ENCODE measurements at regions not wholly inside any gene's neighbourhood (a gene's known extent, or its start where the extent isn't known, plus 50 kb on each side); places are given as distances from the start of the nearest gene placed in this dataset.
"Not testable (repeated sequence)": the region's sequence is repeated elsewhere in the genome, so short reads cannot be mapped to it uniquely, and the experiment has no call there.

DNA sequence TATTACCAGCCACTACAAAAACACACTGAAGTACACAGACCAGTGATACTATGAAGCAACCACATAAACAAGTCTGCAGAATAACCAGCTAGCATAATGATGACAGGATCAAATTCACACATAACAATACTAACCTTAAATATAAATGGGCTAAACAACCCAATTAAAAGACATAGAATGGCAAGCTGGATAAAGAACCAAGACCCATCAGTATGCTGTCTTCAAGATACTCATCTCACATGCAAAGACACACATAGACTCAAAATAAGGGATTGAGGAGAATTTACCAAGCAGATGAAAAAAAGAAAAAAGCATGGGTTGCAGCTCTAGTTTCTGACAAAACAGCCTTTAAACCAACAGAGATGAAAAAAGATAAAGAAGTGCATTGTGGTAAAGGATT, 184.4 kb upstream of the ADAMTS3 start:
- not testable (repeated sequence) for H3K27me3 ChIP-seq (ENCODE audit: control insufficient read depth, insufficient read depth, low read length); H3K36me3 ChIP-seq (replicated peaks; ENCODE audit: control insufficient read depth, insufficient read depth, low read length); DNase-seq; H3K4me3 ChIP-seq (ENCODE audit: insufficient read depth, low read depth, low read length)

GRCh38 chr4:72744103-72744725, 175.2 kb upstream of the ADAMTS3 start:
- no peak for DNase-seq
- Histone ChIP-seq H3K27me3 (ENCODE audit: control insufficient read depth, insufficient read depth, low read length) (no peaks in the 10 kb centered on the region), H3K36me3 (replicated peaks; ENCODE audit: control insufficient read depth, insufficient read depth, low read length) (no peaks in the 10 kb centered on the region), H3K4me3 (ENCODE audit: insufficient read depth, low read depth, low read length) (no peak overlapping the region)

DNA sequence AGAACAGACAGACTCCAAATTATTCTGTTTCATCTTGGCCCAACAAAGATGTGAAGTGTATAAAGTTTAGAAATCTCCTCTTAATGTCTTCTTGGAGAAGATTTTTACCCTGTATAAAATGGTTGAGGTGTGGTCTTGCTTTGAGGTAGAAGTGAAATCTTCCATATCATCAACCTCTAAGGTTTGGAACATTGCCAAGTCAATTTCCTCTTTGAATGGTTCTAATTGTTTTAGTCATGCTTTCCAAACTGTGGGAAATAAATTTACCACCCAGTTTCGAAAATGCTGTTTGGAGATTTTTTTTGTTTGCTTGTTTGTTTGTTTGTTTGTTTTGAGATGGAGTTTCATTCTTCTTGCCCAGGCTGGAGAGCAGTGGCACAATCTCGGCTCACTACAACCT, 174.1 kb upstream of the ADAMTS3 start:
- H3K27me3 ChIP-seq (ENCODE audit: control insufficient read depth, insufficient read depth, low read length): no peaks in the 10 kb centered on the region
- no peak for DNase-seq
- no peaks in the 10 kb centered on the region for H3K36me3 ChIP-seq (replicated peaks; ENCODE audit: control insufficient read depth, insufficient read depth, low read length)
- no peak overlapping the region for H3K4me3 ChIP-seq (ENCODE audit: insufficient read depth, low read depth, low read length)

DNA sequence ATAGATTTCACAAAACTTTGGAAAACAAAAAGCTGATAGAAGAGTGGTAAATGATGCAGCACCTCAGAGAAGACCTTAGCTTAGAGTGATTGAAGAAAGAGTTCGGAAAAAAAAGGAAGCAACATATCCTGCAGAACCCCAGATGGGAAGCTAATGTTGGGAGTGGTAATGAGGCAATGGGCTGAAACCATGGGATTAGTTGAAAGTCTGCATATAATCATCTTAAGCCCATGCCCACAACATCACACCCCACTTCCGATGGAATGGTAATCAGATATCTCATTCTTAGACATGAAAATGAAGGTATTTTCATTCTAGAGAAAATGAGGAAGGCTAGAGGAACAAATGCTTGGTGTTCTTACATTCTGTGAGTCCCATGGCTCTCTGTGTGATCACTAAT, 146.3 kb upstream of the ADAMTS3 start:
- Histone ChIP-seq H3K27me3 (ENCODE audit: control insufficient read depth, insufficient read depth, low read length) (no peaks in the 10 kb centered on the region), H3K4me3 (ENCODE audit: insufficient read depth, low read depth, low read length) (no peak overlapping the region), H3K36me3 (replicated peaks; ENCODE audit: control insufficient read depth, insufficient read depth, low read length) (no peaks in the 10 kb centered on the region)
- DNase-seq: no peak

DNA sequence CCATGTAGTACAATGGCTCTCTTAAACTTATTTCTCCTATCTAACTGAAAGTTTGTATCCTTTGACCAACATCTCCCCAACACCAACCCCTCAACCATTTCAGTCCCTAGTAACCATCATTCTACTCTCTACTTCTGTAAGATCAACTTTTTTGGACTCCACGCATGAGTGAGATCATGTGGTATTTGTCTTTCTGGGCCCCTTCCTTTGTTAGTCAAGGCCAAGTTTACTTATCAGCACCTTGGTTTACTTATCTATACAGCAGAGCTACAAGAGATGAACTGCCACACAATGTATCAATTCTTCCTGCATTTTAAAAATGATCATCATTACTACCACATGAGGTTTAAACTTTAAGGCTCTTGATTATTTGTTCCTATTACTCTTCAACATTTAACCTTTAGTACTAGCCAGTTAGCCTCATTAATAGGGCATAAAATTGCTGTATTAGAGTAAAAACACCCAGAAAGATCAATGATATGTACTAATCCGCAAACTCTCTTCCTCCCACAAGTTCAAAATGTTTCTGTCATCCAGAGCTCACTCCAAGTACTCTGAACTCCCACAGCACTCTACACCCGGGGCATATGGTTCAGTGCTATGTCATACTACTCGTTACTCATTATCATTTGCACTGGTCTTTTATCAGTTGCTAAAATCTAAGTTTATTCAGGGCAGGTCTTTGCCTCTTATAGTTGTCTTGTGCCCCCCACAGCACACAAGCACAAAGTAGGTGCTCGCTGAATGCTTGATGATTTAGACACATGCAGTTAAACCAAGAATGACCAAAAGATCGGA, 145.7 kb upstream of the ADAMTS3 start:
- no peak for DNase-seq
- H3K4me3 ChIP-seq (ENCODE audit: insufficient read depth, low read depth, low read length): no peak overlapping the region
- H3K27me3 ChIP-seq (ENCODE audit: control insufficient read depth, insufficient read depth, low read length): no peaks in the 10 kb centered on the region
- H3K36me3 ChIP-seq (replicated peaks; ENCODE audit: control insufficient read depth, insufficient read depth, low read length): no peaks in the 10 kb centered on the region

GRCh38 chr4:72712997-72713396, 144.0 kb upstream of the ADAMTS3 start:
- Histone ChIP-seq H3K36me3 (replicated peaks; ENCODE audit: control insufficient read depth, insufficient read depth, low read length) (no peaks in the 10 kb centered on the region), H3K4me3 (ENCODE audit: insufficient read depth, low read depth, low read length) (no peak overlapping the region), H3K27me3 (ENCODE audit: control insufficient read depth, insufficient read depth, low read length) (no peaks in the 10 kb centered on the region)
- no peak for DNase-seq

DNA sequence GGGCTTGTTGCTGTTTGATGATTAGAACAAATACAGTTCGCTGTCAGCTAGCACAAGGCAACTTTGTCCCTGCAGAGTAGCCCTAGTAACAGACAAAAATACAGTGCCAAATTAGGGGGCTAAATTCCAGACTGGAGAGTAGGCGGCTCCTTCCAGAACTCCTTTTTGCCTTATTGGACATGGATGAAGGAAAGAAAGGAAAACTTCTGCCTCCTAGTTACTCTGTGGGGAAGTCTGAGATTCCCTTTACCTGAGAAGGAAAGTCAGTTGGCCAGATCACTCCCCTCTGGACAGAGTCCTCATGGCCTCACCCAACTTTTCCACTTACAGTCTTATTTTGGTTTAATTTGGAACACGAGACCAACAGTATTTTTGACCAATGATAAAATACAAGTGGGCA, 140.5 kb upstream of the ADAMTS3 start:
- H3K36me3 ChIP-seq (replicated peaks; ENCODE audit: control insufficient read depth, insufficient read depth, low read length): no peaks in the 10 kb centered on the region
- H3K27me3 ChIP-seq (ENCODE audit: control insufficient read depth, insufficient read depth, low read length): no peaks in the 10 kb centered on the region
- DNase-seq: no peak
- no peak overlapping the region for H3K4me3 ChIP-seq (ENCODE audit: insufficient read depth, low read depth, low read length)

DNA sequence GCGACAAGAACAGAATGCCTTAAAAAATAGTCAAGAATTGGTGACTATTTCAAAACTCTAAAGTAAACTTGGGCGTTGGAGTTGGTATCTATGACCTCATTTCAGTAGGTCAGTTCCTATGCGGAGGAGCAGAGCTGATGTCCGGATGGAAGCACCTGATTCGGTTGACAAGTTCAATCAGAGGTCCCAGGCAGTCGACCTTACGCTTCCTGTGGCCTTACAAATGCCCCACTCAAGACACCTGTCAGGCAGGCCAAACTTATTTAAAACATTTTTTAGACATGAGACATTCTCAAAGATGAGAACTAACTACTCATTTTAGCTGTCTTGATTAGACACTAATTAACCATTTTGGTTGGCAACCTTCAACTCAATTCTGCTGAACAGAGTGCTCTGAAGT, 137.7 kb upstream of the ADAMTS3 start:
- H3K27me3 ChIP-seq (ENCODE audit: control insufficient read depth, insufficient read depth, low read length): no peaks in the 10 kb centered on the region
- H3K36me3 ChIP-seq (replicated peaks; ENCODE audit: control insufficient read depth, insufficient read depth, low read length): no peaks in the 10 kb centered on the region
- no peak for DNase-seq
- H3K4me3 ChIP-seq (ENCODE audit: insufficient read depth, low read depth, low read length): no peak overlapping the region

- H3K36me3 ChIP-seq (replicated peaks; ENCODE audit: control insufficient read depth, insufficient read depth, low read length); DNase-seq; H3K4me3 ChIP-seq (ENCODE audit: insufficient read depth, low read depth, low read length); H3K27me3 ChIP-seq (ENCODE audit: control insufficient read depth, insufficient read depth, low read length): not testable (repeated sequence)
Measured at GRCh38 chr4:72704925-72705640, 136.1 kb upstream of the ADAMTS3 start.

GRCh38 chr4:72702948-72703347, 133.9 kb upstream of the ADAMTS3 start:
- DNase-seq: no peak
- Histone ChIP-seq H3K36me3 (replicated peaks; ENCODE audit: control insufficient read depth, insufficient read depth, low read length) (no peaks in the 10 kb centered on the region), H3K4me3 (ENCODE audit: insufficient read depth, low read depth, low read length) (no peak overlapping the region), H3K27me3 (ENCODE audit: control insufficient read depth, insufficient read depth, low read length) (no peaks in the 10 kb centered on the region)

DNA sequence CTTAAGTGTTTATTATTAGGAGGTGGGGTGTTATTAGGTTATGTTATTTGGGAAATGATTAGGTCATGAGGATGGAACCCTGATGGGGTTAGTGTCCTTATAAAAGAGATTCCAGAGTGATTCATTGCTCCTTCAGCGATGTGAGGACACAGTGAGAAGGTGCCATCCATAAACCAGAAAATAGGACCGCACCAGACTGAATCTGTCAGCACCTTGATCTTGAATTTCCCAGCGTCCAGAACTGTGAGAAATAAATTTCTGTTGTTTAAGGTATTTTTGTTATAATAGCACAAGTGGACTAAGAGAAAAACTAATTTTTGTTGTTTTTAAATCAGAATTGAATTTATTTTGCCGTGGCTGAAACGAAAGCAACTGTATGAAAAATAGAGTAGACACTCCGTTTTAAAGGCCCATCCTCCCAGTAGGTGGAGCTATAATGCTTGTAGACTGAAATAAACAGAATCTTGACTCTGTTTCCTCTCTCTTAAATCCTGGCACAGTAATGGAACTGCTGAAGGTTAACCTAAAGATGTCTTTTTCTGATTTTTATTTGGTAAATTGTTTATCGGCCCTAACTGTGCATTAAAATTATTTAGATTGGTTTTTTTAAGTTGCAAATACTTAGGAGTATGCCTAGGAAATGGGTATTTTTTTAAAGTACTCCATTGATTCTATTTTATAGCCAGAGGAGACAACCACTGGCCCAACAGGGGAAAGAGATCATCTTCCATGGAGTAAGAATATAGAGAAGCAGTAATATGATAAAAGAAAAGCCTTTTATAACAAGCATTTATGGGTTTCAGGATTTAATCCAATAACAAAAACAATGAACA, 133.2 kb upstream of the ADAMTS3 start:
- no peaks in the 10 kb centered on the region for H3K36me3 ChIP-seq (replicated peaks; ENCODE audit: control insufficient read depth, insufficient read depth, low read length)
- H3K27me3 ChIP-seq (ENCODE audit: control insufficient read depth, insufficient read depth, low read length): no peaks in the 10 kb centered on the region
- DNase-seq: peak; percentile 19
- H3K4me3 ChIP-seq (ENCODE audit: insufficient read depth, low read depth, low read length): no peak overlapping the region

- Histone ChIP-seq H3K27me3 (ENCODE audit: control insufficient read depth, insufficient read depth, low read length) (no peaks in the 10 kb centered on the region), H3K36me3 (replicated peaks; ENCODE audit: control insufficient read depth, insufficient read depth, low read length) (no peaks in the 10 kb centered on the region), H3K4me3 (ENCODE audit: insufficient read depth, low read depth, low read length) (no peak overlapping the region)
- DNase-seq: no peak
Measured at GRCh38 chr4:72690771-72691170, 121.8 kb upstream of the ADAMTS3 start.

DNA sequence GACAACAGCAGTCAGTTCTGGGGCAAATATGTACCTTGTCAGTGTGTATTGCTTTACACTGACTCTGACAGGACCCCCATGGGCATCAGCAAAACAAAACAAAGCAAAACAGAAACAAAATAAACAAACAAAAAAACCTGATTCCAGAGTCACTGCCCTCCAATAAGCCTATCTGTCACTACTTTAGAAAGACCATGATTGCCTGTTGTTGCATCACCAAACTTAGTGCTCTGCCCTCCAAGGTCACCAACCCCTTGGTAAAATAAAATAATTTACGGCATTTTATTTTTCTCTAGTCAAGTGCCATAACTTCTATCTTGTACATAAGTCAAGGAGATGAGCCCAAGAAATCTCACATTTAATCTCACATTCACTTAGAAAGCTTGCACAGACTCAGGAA, 120.9 kb upstream of the ADAMTS3 start:
- DNase-seq: no peak
- no peak overlapping the region for H3K4me3 ChIP-seq (ENCODE audit: insufficient read depth, low read depth, low read length)
- H3K27me3 ChIP-seq (ENCODE audit: control insufficient read depth, insufficient read depth, low read length): no peaks in the 10 kb centered on the region
- H3K36me3 ChIP-seq (replicated peaks; ENCODE audit: control insufficient read depth, insufficient read depth, low read length): no peaks in the 10 kb centered on the region

GRCh38 chr4:72686390-72686789, 117.4 kb upstream of the ADAMTS3 start:
- not testable (repeated sequence) for H3K27me3 ChIP-seq (ENCODE audit: control insufficient read depth, insufficient read depth, low read length); H3K36me3 ChIP-seq (replicated peaks; ENCODE audit: control insufficient read depth, insufficient read depth, low read length)

More at GRCh38 chr4:72686390-72686789, 117.4 kb upstream of the ADAMTS3 start:
- DNase-seq; H3K4me3 ChIP-seq (ENCODE audit: insufficient read depth, low read depth, low read length): not testable (repeated sequence)
